H9 (cell line): ENCODE measurements at regions not wholly inside any gene's neighbourhood (a gene's known extent, or its start where the extent isn't known, plus 50 kb on each side); places are given as distances from the start of the nearest gene placed in this dataset.
"Not testable (repeated sequence)": the region's sequence is repeated elsewhere in the genome, so short reads cannot be mapped to it uniquely, and the experiment has no call there.

ENCODE experiments used
- DNase-seq: peaks from one replicate; pipeline ENCODE4 v3.0.0-alpha.2; 2017
- H2AFZ ChIP-seq: one replicate; pipeline ENCODE4 v1.6.1; 2013; ENCODE audit warnings: mild to moderate bottlenecking, low read length, control low read depth, moderate library complexity
- H2AK5ac ChIP-seq: 2 replicates; pipeline ENCODE4 v1.6.1; 2013; ENCODE audit warnings: low read length, control low read depth, mixed read lengths; ENCODE audit not compliant: insufficient read length
- H2BK120ac ChIP-seq: one replicate; pipeline ENCODE4 v1.6.1; 2013; ENCODE audit warnings: low read depth, mild to moderate bottlenecking, low read length, control low read depth, inconsistent platforms; ENCODE audit not compliant: poor library complexity, severe bottlenecking
- H2BK12ac ChIP-seq: 2 replicates; pipeline ENCODE4 v1.6.1; 2013; ENCODE audit warnings: low read length, control low read depth, mixed read lengths, low read depth; ENCODE audit not compliant: insufficient read length
- H2BK15ac ChIP-seq: 2 replicates; pipeline ENCODE4 v1.6.1; 2013; ENCODE audit warnings: low read depth, low read length, control low read depth
- H2BK20ac ChIP-seq: one replicate; pipeline ENCODE4 v1.6.1; 2013; ENCODE audit warnings: low read depth, mild to moderate bottlenecking, low read length, control low read depth, inconsistent platforms; ENCODE audit not compliant: poor library complexity, severe bottlenecking
- H2BK5ac ChIP-seq: 2 replicates; pipeline ENCODE4 v1.6.1; 2013; ENCODE audit warnings: low read length, control low read depth, mixed read lengths; ENCODE audit not compliant: insufficient read length
- H3K14ac ChIP-seq: 2 replicates; pipeline ENCODE4 v1.6.1; 2013; ENCODE audit warnings: low read length, control low read depth; ENCODE audit not compliant: insufficient read depth
- H3K18ac ChIP-seq: 2 replicates; pipeline ENCODE4 v1.6.1; 2013; ENCODE audit warnings: low read depth, mild to moderate bottlenecking, mixed read lengths, low read length, control low read depth; ENCODE audit not compliant: insufficient read length
- H3K23ac ChIP-seq: 2 replicates; pipeline ENCODE4 v1.6.1; 2013; ENCODE audit warnings: low read length, control low read depth, mixed read lengths, low read depth; ENCODE audit not compliant: insufficient read length
- H3K23me2 ChIP-seq: 2 replicates; pipeline ENCODE4 v1.6.1; 2013; ENCODE audit warnings: low read depth, mild to moderate bottlenecking, mixed read lengths, low read length, control low read depth; ENCODE audit not compliant: insufficient read length, poor library complexity, severe bottlenecking
- H3K27ac ChIP-seq: 2 replicates; pipeline ENCODE4 v1.5.1; 2013; ENCODE audit warnings: low read length, control low read depth, mixed read lengths, low read depth; ENCODE audit not compliant: insufficient read length
- H3K27me3 ChIP-seq: 2 replicates; pipeline ENCODE4 v1.6.1; 2013; ENCODE audit warnings: low read length, control low read depth, inconsistent platforms; ENCODE audit not compliant: insufficient read depth
- H3K4ac ChIP-seq: 2 replicates; pipeline ENCODE4 v1.6.1; 2013; ENCODE audit warnings: low read depth, mild to moderate bottlenecking, control low read depth, inconsistent platforms, low read length, moderate library complexity
- H3K4me1 ChIP-seq: 2 replicates; pipeline ENCODE4 v1.6.1; 2013; ENCODE audit warnings: low read length, control low read depth, inconsistent platforms; ENCODE audit not compliant: insufficient read depth
- H3K4me2 ChIP-seq: 2 replicates; pipeline ENCODE4 v1.6.1; 2013; ENCODE audit warnings: low read length, control low read depth, mixed read lengths; ENCODE audit not compliant: insufficient read length, insufficient read depth
- H3K56ac ChIP-seq: 2 replicates; pipeline ENCODE4 v1.6.1; 2013; ENCODE audit warnings: low read depth, mild to moderate bottlenecking, mixed read lengths, low read length, control low read depth; ENCODE audit not compliant: insufficient read length
- H3K79me1 ChIP-seq: 2 replicates; pipeline ENCODE4 v1.6.1; 2013; ENCODE audit warnings: low read depth, mild to moderate bottlenecking, moderate library complexity, low read length, control low read depth, inconsistent platforms; ENCODE audit not compliant: insufficient read depth, poor library complexity, severe bottlenecking
- H3K79me2 ChIP-seq: 2 replicates; pipeline ENCODE4 v1.6.1; 2013; ENCODE audit warnings: low read length, control low read depth, inconsistent platforms; ENCODE audit not compliant: insufficient read depth
- H3K9ac ChIP-seq: 2 replicates; pipeline ENCODE4 v1.6.1; 2013; ENCODE audit warnings: low read length, control low read depth, mixed read lengths; ENCODE audit not compliant: insufficient read length; ENCODE audit errors: extremely low read depth
- H3K9me3 ChIP-seq: one replicate; pipeline ENCODE4 v1.6.1; 2013; ENCODE audit warnings: low read depth, low read length, inconsistent platforms; ENCODE audit not compliant: control insufficient read depth
- H3T11ph ChIP-seq: one replicate; pipeline ENCODE4 v1.6.1; 2013; ENCODE audit warnings: mild to moderate bottlenecking, low read length, control low read depth, inconsistent platforms
- H4K20me1 ChIP-seq: one replicate; pipeline ENCODE4 v1.6.1; 2013; ENCODE audit not compliant: control insufficient read depth, insufficient read length, insufficient read depth
- H4K5ac ChIP-seq: 2 replicates; pipeline ENCODE4 v1.6.1; 2013; ENCODE audit warnings: low read depth, mild to moderate bottlenecking, mixed read lengths, low read length, control low read depth; ENCODE audit not compliant: insufficient read length
- H4K8ac ChIP-seq: replicated peaks from 2 replicates; pipeline ENCODE4 v1.6.1; 2013; ENCODE audit warnings: low read length, control low read depth, mixed read lengths, low read depth; ENCODE audit not compliant: insufficient read length
- H4K91ac ChIP-seq: 2 replicates; pipeline ENCODE4 v1.6.1; 2013; ENCODE audit warnings: low read depth, mild to moderate bottlenecking, moderate library complexity, mixed read lengths, low read length, control low read depth; ENCODE audit not compliant: insufficient read length
- H3K27ac Mint-ChIP-seq, 3 experiments: 2 replicates in 2 of 3; 3 replicates in 1 of 3; pipeline ENCODE4 v1.8.0; 2020 to 2021; ENCODE audit warnings: mixed read lengths in 3 of 3, mild to moderate bottlenecking in 1 of 3, moderate library complexity in 1 of 3
- H3K27me3 Mint-ChIP-seq: 2 replicates; pipeline ENCODE4 v1.8.0; 2021; ENCODE audit warnings: low read depth, mild to moderate bottlenecking, moderate library complexity, mixed read lengths
- H3K36me3 Mint-ChIP-seq, 3 experiments: 2 replicates in 2 of 3; 3 replicates in 1 of 3; pipeline ENCODE4 v1.8.0; 2020 to 2021; ENCODE audit warnings: low read depth in 3 of 3, mixed read lengths in 3 of 3; ENCODE audit not compliant: insufficient read depth in 1 of 3
- H3K4me1 Mint-ChIP-seq, 2 experiments: 2 replicates each; pipeline ENCODE4 v1.8.0; 2020; ENCODE audit warnings: mixed read lengths in 2 of 2
- H3K4me3 Mint-ChIP-seq, 2 experiments: 2 replicates in 1 of 2; 3 replicates in 1 of 2; pipeline ENCODE4 v1.8.0; 2020 to 2021; ENCODE audit warnings: mild to moderate bottlenecking in 2 of 2, mixed read lengths in 2 of 2, moderate library complexity in 1 of 2
- H3K9me3 Mint-ChIP-seq, 2 experiments: 2 replicates in 1 of 2; 3 replicates in 1 of 2; pipeline ENCODE4 v1.8.0; 2020; ENCODE audit warnings: mild to moderate bottlenecking in 2 of 2, mixed read lengths in 2 of 2, moderate library complexity in 1 of 2
- CTCF ChIP-seq: fragments of 200-600 bp; sonication (generic); conservative IDR thresholded peaks from 3 replicates; pipeline ENCODE4 v1.8.0; 2021; ENCODE audit warnings: antibody characterized with exemption, mild to moderate bottlenecking
- WGBS: extraction: QIAGEN DNeasy Blood & Tissue Kit; methylation state at CpG from one replicate; pipeline ENCODE4 v1.1.7; 2013; ENCODE audit warnings: missing lambda C conversion rate, low lambda C conversion rate, mixed read lengths; ENCODE audit not compliant: insufficient read length; ENCODE audit errors: extremely low coverage; 5-methylcytosine and 5-hydroxymethylcytosine counted together

DNA sequence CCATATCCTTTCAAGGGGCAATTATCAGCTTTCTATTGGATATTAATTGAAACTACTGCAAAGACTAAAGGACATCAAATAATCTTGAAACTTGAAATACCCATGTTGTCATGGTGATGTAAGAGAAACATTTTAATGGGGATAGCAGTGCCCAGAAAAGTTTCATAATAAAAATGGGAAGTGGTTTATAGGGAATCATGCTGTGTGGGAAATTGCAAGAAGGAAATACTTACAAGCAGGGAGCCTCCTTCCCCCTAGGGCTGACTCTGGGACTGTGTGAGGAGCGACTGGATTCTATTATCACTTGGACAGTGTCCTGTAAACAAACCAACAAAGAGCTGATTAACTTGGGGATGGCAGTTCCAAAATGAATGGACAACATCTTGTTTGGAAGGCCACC, 1393.1 kb upstream of the GOT2 start:
- Histone ChIP-seq H3T11ph (no peak overlapping the region), H3K23me2 (no peaks in the 10 kb centered on the region), H4K8ac (no peak overlapping the region), H3K9me3 (no peaks in the 10 kb centered on the region), H3K79me1 (no peaks in the 10 kb centered on the region), H3K18ac (no peak overlapping the region), H3K27me3 (no peaks in the 10 kb centered on the region), H4K5ac (no peak overlapping the region), H4K91ac (no peak overlapping the region), H3K4me1 (no peaks in the 10 kb centered on the region), H3K79me2 (no peaks in the 10 kb centered on the region), H2BK12ac (no peak overlapping the region), H2BK20ac (no peak overlapping the region), H2BK15ac (no peak overlapping the region), H2AFZ (no peak overlapping the region), H2BK120ac (no peak overlapping the region), H2AK5ac (no peak overlapping the region), H4K20me1 (no peaks in the 10 kb centered on the region), H3K56ac (no peak overlapping the region), H3K4ac (no peak overlapping the region), H3K23ac (no peak overlapping the region), H3K14ac (no peak overlapping the region), H3K9ac (no peak overlapping the region), H3K27ac (no peak overlapping the region), H3K4me2 (no peak overlapping the region), H2BK5ac (no peak overlapping the region)
- Mint-ChIP-seq H3K4me3 (no peak overlapping the region), H3K27me3 (no peaks in the 10 kb centered on the region), H3K36me3 (no peaks in the 10 kb centered on the region), H3K9me3 (peaks cover 3 to 4% of the 10 kb centered on the region in 2 experiments; a peak in 2 of 5 replicates), H3K27ac (no peak overlapping the region), H3K4me1 (peaks cover 0 to 4% of the 10 kb centered on the region in 2 experiments; a peak in 1 of 4 replicates)
- WGBS: no CpG with 5 or more reads among the region's 1 CpG
- DNase-seq: no peak
- no peak for TF ChIP-seq CTCF

DNA sequence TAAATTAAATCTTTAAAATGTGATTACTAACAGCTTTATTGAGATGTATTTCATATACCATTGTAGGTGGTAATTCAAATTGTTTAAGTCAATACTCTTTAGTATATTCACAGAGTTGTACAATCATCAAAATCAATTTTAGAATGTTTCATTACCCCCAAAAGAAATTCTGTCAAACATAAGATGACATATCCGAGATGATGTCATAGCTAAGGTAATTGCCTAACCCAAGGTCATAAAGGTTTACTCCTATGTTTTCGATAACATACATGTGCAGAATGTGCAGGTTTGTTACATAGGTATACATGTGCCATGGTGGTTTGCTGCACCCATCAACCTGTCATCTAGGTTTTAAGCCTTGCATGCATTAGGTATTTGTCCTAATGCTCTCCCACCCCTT, 1392.0 kb upstream of the GOT2 start:
- DNase-seq, H3K18ac ChIP-seq, H3K4me3 Mint-ChIP-seq, H3K79me1 ChIP-seq, H3K4me1 Mint-ChIP-seq, H2BK20ac ChIP-seq, H2AK5ac ChIP-seq, H3K27ac Mint-ChIP-seq, H3K27me3 Mint-ChIP-seq, H2BK15ac ChIP-seq, H3K9me3 Mint-ChIP-seq, H4K8ac ChIP-seq, H2BK120ac ChIP-seq, H4K91ac ChIP-seq, H2AFZ ChIP-seq, H3K4me1 ChIP-seq, H3K4ac ChIP-seq, H4K20me1 ChIP-seq, H3K23me2 ChIP-seq, H3K27me3 ChIP-seq, H3K9ac ChIP-seq, H3K4me2 ChIP-seq, H3K23ac ChIP-seq, H3K56ac ChIP-seq, H2BK12ac ChIP-seq, H3K36me3 Mint-ChIP-seq, H3K14ac ChIP-seq, H3T11ph ChIP-seq, H4K5ac ChIP-seq, H2BK5ac ChIP-seq, H3K9me3 ChIP-seq, H3K79me2 ChIP-seq, H3K27ac ChIP-seq: not testable (repeated sequence)
- WGBS: no CpG with 5 or more reads among the region's 2 CpGs
